SJCRH30 (cell line): ENCODE measurements at regions not wholly inside any gene's neighbourhood (a gene's known extent, or its start where the extent isn't known, plus 50 kb on each side); places are given as distances from the start of the nearest gene placed in this dataset.
A peak's percentile ranks its signal among the peaks of the same experiment; 100 is the strongest.

Experiments
- DNase-seq, 2 experiments: peaks; one replicate each; pipeline ENCODE4 v3.0.0-alpha.2; 2015 to 2020
- H3K27ac ChIP-seq: fragments of 250-450 bp; sonication (Bioruptor Pico); 2 replicates; pipeline ENCODE4 v1.5.1; 2020; ENCODE audit warnings: mild to moderate bottlenecking, moderate library complexity
- H3K27me3 ChIP-seq: fragments of 250-450 bp; sonication (Bioruptor Pico); 2 replicates; pipeline ENCODE4 v1.5.1; 2020; ENCODE audit warnings: mild to moderate bottlenecking, moderate library complexity
- H3K36me3 ChIP-seq: fragments of 250-450 bp; sonication (Bioruptor Pico); 2 replicates; pipeline ENCODE4 v1.5.1; 2020; ENCODE audit warnings: mild to moderate bottlenecking, moderate library complexity
- H3K4me1 ChIP-seq: fragments of 250-450 bp; sonication (Bioruptor Pico); 2 replicates; pipeline ENCODE4 v1.5.1; 2020; ENCODE audit warnings: mild to moderate bottlenecking, moderate library complexity
- H3K4me3 ChIP-seq: fragments of 250-450 bp; sonication (Bioruptor Pico); 2 replicates; pipeline ENCODE4 v1.5.1; 2020; ENCODE audit warnings: mild to moderate bottlenecking, moderate library complexity
- H3K9me3 ChIP-seq: fragments of 250-450 bp; sonication (Bioruptor Pico); replicated peaks from 2 replicates; pipeline ENCODE4 v1.5.1; 2020; ENCODE audit warnings: mild to moderate bottlenecking, moderate library complexity

DNA sequence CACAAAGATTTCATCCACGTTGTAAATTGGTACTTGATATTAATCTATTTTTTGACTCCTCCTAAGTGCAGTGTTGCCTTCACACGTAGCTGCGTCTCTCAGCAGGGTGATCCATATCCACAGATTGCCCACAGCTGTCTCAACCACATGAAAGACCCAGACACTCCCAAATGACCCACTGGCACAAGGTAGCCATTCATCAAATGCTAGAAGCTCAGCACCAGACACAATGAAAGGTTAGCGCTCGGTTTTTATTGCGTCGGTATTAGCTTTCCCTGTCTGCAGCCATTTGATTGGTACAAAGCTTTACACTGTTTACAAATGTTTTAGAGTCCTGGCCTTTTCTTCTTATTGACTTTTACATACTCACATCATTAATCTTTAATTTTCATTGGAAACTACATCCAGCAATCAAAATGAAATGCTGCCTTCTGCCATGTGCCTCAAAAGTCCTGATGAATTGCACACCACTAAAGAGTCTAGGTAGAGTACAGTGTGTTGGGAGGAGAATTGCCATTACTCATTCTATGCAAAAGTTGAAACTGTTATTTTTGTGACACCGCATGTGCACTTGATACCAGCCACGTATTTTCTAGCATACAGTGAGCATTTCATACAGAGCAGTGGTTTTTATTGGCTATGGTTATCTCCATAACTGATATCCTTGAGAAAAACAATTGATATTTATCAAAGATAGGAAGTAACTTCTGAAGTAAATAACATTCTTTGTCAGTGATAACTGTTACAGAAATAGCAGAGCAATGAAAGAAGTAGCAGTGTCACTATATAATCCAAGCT lies 127.3 kb upstream of the NUDT7 start:
- H3K27me3 ChIP-seq = no peaks in the 10 kb centered on the region
- H3K27ac ChIP-seq = no peak overlapping the region
- DNase-seq = peak in 1 of 2 experiments; percentile 1
- no peak overlapping the region for H3K4me3 ChIP-seq
- H3K4me1 ChIP-seq = no peaks in the 10 kb centered on the region
- no peaks in the 10 kb centered on the region for H3K36me3 ChIP-seq
- no peaks in the 10 kb centered on the region for H3K9me3 ChIP-seq

DNA sequence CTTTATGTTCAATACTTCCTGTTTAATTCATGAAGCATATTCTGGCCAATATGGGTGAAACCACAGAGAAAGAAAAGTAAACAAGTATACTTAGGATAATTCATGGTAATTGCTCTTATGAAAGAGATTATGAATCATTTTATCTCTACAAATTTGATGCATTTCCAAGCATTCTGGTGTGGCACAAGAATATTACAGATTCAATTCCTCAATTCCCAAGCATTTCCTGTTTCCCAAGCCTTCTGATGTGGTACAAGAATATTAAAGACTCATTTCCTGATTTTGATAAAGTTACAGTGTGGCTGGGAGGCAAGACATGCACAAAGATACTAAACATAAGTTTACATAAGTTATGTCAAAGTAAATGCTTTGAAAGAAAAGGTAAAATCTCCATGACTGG lies 126.1 kb upstream of the NUDT7 start:
- H3K4me3 ChIP-seq = no peak overlapping the region
- H3K27ac ChIP-seq = no peak overlapping the region
- no peaks in the 10 kb centered on the region for H3K27me3 ChIP-seq
- H3K36me3 ChIP-seq = no peaks in the 10 kb centered on the region
- no peaks in the 10 kb centered on the region for H3K9me3 ChIP-seq
- DNase-seq = no peak
- no peaks in the 10 kb centered on the region for H3K4me1 ChIP-seq

DNA sequence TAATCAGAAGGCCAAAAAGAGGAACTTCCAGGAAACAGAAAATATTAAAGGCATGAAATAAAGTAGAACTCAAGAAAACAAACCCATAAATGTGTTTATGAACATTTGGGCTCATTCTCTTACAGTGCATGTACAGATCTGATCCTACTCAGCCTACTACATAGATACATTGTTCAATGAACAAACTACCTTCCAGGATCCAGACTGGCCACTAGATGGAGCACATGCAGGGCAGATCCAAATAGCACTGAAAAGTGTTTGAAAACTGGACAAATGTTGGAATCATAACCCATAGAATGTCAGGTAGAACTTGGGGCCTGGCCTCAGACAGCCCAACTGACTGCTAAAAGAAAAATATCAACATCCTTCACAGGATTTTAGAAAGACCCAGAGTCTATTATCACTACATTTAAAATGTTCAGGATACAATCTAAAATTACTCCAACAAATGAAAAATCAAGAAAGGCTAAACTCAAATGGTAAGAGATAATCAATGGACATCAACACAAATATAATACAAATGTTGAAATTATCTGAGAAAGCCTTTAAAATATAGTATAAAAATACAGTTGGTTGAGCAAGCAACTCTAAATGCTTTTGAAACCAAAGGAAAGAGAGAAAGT lies 122.4 kb upstream of the NUDT7 start:
- Histone ChIP-seq H3K36me3 (no peaks in the 10 kb centered on the region), H3K4me1 (no peaks in the 10 kb centered on the region), H3K27ac (no peak overlapping the region), H3K4me3 (no peak overlapping the region), H3K27me3 (no peaks in the 10 kb centered on the region), H3K9me3 (no peaks in the 10 kb centered on the region)
- DNase-seq = peak; percentile 5 to 43

DNA sequence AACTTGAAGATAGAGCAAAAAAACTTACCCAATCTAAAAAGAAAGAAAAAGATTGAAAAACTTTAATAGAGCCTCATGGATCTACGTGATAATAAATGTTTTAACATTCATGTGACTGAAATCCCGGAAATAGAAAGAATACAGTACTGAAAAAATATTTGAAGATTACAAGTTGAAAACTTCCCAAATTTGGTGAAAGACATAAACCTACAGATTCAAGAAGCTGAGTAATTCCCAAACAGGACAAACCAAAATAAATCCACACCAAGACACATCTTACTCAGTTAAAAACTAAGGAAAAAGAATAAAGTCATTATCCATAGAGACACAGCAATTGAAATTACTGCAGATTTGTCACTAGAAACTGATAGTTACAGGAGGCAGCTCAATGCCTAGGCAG lies 121.8 kb upstream of the NUDT7 start:
- DNase-seq = no peak
- Histone ChIP-seq H3K36me3 (no peaks in the 10 kb centered on the region), H3K27ac (no peak overlapping the region), H3K4me3 (no peak overlapping the region), H3K4me1 (no peaks in the 10 kb centered on the region), H3K27me3 (no peaks in the 10 kb centered on the region), H3K9me3 (no peaks in the 10 kb centered on the region)

DNA sequence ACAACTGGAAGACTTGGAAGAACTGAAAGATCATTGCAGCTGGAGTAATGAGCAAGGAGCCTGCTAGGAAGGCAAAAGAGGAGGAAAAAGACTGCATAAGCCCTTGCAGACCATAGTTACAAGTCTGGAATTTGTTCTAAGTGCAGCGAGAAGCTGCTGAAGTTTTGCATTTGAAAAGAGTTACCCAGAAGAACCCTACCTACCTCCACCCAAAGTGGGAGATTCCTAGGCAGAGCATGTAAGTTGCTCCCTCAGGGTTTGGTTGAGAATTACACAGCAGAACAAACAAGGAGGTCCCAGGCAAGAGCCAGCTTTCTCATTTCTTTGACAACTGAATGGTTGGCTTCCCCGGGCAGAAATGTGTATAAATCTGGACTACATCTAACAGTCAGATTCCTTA lies 118.7 kb upstream of the NUDT7 start:
- Histone ChIP-seq H3K27me3 (no peaks in the 10 kb centered on the region), H3K4me1 (no peaks in the 10 kb centered on the region), H3K4me3 (no peak overlapping the region), H3K9me3 (no peaks in the 10 kb centered on the region), H3K36me3 (no peaks in the 10 kb centered on the region), H3K27ac (no peak overlapping the region)
- DNase-seq = no peak

DNA sequence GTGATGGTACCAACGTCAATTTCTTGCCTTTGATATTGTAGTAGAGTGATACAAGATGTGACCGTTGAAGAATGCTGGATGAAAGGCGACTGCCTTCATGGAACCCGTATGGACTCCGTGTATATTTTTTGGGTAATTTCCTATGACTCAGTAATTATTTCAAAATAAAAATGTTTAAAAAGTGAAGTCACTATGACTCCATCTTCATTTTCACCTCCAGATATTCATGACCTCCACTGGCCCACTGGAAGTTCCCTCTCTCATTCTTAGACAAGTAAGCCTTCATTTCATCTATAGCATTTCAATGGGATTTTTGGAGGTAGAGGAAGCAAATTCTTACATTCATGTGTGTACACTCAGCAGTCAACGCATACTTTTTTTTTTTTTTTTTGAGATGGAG lies 111.8 kb upstream of the NUDT7 start:
- Histone ChIP-seq H3K27ac (no peak overlapping the region), H3K4me3 (no peak overlapping the region), H3K9me3 (no peaks in the 10 kb centered on the region), H3K27me3 (no peaks in the 10 kb centered on the region), H3K36me3 (no peaks in the 10 kb centered on the region), H3K4me1 (no peaks in the 10 kb centered on the region)
- DNase-seq = no peak

DNA sequence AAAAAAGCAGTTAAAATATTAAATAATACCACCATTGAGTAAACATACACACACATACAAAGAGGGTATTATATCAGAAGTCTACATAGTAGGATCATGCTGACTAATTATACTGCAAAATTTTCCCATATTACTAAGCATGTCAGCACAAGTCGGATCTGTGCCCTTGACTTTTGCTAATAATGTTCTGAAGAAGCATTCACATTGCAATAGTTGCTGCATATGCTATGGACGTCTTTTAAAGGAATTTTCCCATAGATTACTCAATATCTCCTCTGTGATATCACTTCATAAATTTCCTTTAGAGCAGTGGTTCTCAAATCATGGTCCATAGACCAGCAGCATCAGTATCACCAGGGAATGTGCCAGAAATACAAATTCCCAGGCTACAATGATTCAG lies 110.9 kb upstream of the NUDT7 start:
- Histone ChIP-seq H3K36me3 (no peaks in the 10 kb centered on the region), H3K27me3 (no peaks in the 10 kb centered on the region), H3K4me1 (no peaks in the 10 kb centered on the region), H3K4me3 (no peak overlapping the region), H3K27ac (no peak overlapping the region), H3K9me3 (no peaks in the 10 kb centered on the region)
- no peak for DNase-seq

DNA sequence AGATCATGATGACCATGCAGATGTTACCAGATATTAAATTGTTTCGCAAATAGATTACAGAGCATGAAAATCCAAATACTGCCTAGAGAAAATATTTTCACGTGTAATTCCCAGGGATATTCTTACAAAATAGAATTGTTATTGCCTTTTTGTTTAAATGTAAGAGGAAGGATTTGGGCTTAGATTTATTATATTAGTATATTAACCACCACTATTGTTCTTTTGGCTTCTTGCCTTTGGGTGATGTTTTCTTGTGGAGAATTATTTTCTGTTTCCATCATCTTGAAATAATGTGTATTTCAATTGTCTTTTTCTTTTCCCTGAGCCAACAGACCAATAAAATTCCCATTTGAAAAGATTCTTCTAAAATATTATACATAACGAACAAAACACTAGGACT lies 109.7 kb upstream of the NUDT7 start:
- no peaks in the 10 kb centered on the region for H3K4me1 ChIP-seq
- DNase-seq = no peak
- no peaks in the 10 kb centered on the region for H3K9me3 ChIP-seq
- no peaks in the 10 kb centered on the region for H3K27me3 ChIP-seq
- no peak overlapping the region for H3K27ac ChIP-seq
- no peak overlapping the region for H3K4me3 ChIP-seq
- no peaks in the 10 kb centered on the region for H3K36me3 ChIP-seq

DNA sequence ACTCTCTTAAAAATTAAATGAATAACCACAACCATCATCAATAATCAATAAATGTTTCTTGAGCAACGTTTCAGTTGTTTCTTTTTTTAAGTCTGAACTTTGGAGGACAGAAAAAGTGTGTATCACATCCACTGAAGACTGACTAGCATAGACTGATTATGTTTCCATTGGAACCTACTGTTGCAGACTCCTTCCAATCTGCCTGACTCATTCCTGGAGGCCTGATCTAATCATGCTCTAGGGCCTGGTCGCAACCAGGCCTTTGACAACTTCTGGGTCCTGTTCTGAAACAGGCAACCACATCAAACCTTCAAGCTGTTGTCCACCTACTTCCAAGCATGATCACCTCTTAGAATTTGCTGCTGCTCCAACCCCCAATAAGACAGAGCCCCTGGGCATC lies 109.2 kb upstream of the NUDT7 start:
- no peaks in the 10 kb centered on the region for H3K9me3 ChIP-seq
- H3K4me1 ChIP-seq = no peaks in the 10 kb centered on the region
- no peak for DNase-seq
- no peaks in the 10 kb centered on the region for H3K36me3 ChIP-seq
- no peak overlapping the region for H3K4me3 ChIP-seq
- H3K27me3 ChIP-seq = no peaks in the 10 kb centered on the region
- no peak overlapping the region for H3K27ac ChIP-seq

DNA sequence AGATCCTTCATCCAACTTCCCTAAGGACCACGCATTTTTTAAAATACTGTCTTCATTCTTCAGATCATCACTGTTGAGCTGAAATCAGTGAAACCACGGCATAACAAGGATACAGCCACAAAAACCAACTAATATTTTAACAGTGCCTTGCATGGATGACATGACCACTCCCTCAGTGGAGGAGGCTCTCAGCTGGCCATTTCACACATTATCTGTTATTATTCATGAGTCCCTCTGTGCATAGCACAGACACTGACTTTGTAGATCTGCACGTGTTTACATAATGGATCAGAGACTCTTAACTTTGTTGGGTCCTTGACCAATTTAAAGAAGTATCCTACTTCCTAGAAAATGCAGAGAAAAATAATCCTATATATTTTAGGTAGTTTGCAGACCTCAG lies 104.8 kb upstream of the NUDT7 start:
- DNase-seq = no peak
- Histone ChIP-seq H3K27ac (no peak overlapping the region), H3K9me3 (no peaks in the 10 kb centered on the region), H3K4me3 (no peak overlapping the region), H3K4me1 (no peaks in the 10 kb centered on the region), H3K36me3 (no peaks in the 10 kb centered on the region), H3K27me3 (no peaks in the 10 kb centered on the region)

DNA sequence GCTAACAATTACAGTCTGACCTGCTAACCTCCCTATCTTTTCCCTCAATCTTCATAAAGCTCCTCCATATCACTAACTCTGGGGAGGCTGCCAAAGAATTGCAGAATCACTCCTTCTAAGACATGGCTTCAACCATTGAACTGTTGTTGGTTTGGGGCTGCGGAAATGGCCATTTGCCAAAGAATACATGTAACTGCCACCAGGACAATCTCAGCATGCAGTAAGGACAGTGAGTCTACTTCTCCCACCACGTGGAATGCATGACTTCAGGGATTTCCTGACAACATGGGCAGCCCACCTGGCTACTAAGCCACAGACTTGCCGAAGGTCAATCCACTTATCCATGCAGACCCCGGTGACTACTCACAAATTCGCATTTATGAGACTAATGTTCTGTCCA lies 104.3 kb upstream of the NUDT7 start:
- Histone ChIP-seq H3K36me3 (no peaks in the 10 kb centered on the region), H3K4me3 (no peak overlapping the region), H3K4me1 (no peaks in the 10 kb centered on the region), H3K9me3 (no peaks in the 10 kb centered on the region), H3K27me3 (no peaks in the 10 kb centered on the region), H3K27ac (no peak overlapping the region)
- DNase-seq = peak in 1 of 2 experiments; percentile 3

DNA sequence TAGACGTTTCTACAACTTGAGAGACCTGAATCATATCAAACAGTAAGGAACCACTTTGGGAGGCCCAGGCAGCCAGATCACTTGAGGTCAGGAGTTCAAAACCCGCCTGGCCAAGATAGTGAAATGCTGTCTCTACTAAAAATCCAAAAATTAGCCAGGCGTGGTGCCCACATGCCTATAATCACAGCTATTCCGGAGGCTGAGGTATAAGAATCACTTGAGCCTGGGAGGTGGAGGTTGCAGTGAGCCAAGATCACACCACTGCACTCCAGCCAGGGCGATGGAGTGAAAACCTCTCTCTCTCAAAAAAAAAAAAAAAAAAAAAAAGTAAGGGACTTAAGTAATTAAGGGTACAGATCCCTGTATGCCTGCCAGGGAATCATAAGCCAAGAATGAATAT lies 103.4 kb upstream of the NUDT7 start:
- no peak for DNase-seq
- no peak overlapping the region for H3K27ac ChIP-seq
- H3K9me3 ChIP-seq = no peaks in the 10 kb centered on the region
- no peaks in the 10 kb centered on the region for H3K36me3 ChIP-seq
- no peak overlapping the region for H3K4me3 ChIP-seq
- no peaks in the 10 kb centered on the region for H3K27me3 ChIP-seq
- H3K4me1 ChIP-seq = no peaks in the 10 kb centered on the region

DNA sequence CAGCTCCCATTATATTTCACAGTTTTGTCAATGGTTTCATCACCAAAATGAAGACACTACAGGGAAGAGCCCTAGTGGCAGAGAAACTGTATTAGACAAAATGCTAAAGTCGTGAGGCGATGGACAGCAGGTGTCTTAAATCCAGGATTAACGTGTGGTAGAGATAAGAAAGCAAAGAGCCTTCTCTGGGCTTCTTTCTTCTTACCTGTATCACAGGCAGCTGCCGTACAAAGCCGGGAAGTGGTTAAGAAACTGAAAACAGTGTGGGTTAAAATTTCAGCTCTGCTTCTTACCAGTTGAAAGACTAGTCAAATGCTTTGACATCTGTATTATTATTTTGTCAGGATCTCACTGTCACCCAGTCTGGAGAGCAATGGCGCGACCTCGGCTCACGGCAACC lies 98.2 kb upstream of the NUDT7 start:
- Histone ChIP-seq H3K27ac (no peak overlapping the region), H3K4me1 (no peaks in the 10 kb centered on the region), H3K36me3 (no peaks in the 10 kb centered on the region), H3K4me3 (no peak overlapping the region), H3K9me3 (no peaks in the 10 kb centered on the region), H3K27me3 (no peaks in the 10 kb centered on the region)
- no peak for DNase-seq

DNA sequence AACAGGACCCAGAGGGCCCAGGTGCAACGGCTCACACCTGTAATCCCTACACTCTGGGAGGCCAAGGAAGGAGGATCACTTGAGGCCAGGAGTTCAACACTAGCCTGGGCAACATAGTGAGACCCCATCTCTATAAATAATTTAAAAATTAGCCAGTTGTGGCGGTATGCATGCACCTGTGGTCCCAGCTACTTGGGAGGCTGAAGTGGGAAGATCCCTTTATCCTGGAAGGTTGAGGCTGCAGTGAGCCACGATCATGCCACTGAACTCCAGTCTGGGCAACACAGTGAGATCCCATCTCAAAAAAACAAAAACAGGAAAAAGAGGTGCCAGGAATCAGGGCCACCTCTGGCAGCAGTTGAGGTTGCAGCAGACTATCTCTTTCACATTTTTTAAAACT lies 85.7 kb upstream of the NUDT7 start:
- no peaks in the 10 kb centered on the region for H3K4me1 ChIP-seq
- H3K9me3 ChIP-seq = no peaks in the 10 kb centered on the region
- no peak for DNase-seq
- no peaks in the 10 kb centered on the region for H3K27me3 ChIP-seq
- no peak overlapping the region for H3K27ac ChIP-seq
- no peaks in the 10 kb centered on the region for H3K36me3 ChIP-seq
- no peak overlapping the region for H3K4me3 ChIP-seq

DNA sequence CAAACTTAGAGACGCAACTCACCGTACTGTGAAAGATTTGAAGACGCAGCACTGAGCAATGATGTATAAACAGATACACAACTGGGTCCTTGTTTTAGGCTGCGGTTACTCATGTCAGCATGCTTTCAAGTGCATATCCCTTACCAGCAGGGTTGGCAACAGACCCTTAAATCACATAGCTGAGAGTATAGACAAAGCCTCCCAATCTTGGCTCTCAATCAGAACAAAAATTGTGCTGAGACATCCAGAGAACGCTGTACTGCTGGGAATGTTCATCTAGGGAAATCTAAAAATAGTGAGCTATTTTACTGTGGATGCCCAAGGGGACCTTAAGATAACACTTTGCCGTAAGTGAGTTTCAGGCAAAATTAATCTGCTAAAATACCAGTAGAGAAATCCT lies 84.4 kb upstream of the NUDT7 start:
- Histone ChIP-seq H3K4me3 (no peak overlapping the region), H3K4me1 (no peaks in the 10 kb centered on the region), H3K27me3 (no peaks in the 10 kb centered on the region), H3K27ac (no peak overlapping the region), H3K9me3 (no peaks in the 10 kb centered on the region), H3K36me3 (no peaks in the 10 kb centered on the region)
- DNase-seq = no peak

DNA sequence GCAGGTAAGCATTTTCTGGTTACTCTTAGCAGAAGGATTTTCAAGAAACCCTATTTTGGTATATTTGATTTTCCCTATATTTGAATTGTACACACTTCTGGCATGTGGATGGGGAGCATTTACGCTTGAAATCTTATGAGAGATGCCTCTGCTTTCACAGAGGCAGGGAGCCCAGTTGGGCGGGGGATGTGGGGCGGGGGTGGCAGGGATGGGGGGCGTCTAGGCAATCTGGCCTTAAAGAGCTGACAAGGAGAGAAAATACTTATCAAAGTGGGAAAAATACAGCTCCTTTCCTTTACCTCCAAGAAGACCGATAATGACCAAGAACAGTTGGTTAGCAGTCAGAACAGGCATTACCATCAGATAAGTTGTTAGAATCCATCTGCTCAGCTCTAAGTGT lies 79.1 kb upstream of the NUDT7 start:
- Histone ChIP-seq H3K4me3 (no peak overlapping the region), H3K4me1 (no peaks in the 10 kb centered on the region), H3K9me3 (no peaks in the 10 kb centered on the region), H3K27me3 (no peaks in the 10 kb centered on the region), H3K27ac (no peak overlapping the region), H3K36me3 (no peaks in the 10 kb centered on the region)
- DNase-seq = no peak
